DOHH2 (cell line): ENCODE measurements at regions not wholly inside any gene's neighbourhood (a gene's known extent, or its start where the extent isn't known, plus 50 kb on each side); places are given as distances from the start of the nearest gene placed in this dataset.

Source experiments
- H3F3A ChIP-seq: fragments of 200-600 bp; sonication (generic), shearing (Covaris generic); 2 replicates; pipeline ENCODE4 v1.6.0; 2016; ENCODE audit warnings: antibody characterized with exemption, mild to moderate bottlenecking; ENCODE audit not compliant: control insufficient read depth, insufficient read depth
- H3K27ac ChIP-seq: fragments of 200-600 bp; sonication (generic); 2 replicates; pipeline ENCODE4 v1.5.1; 2014; ENCODE audit warnings: low read depth, mild to moderate bottlenecking, low read length, moderate library complexity
- H3K27me3 ChIP-seq: fragments of 200-600 bp; sonication (generic); 2 replicates; pipeline ENCODE4 v1.6.1; 2014; ENCODE audit warnings: mild to moderate bottlenecking, low read length, mixed read lengths; ENCODE audit not compliant: control insufficient read depth
- H3K36me3 ChIP-seq: fragments of 200-600 bp; sonication (generic); 2 replicates; pipeline ENCODE4 v1.6.1; 2014; ENCODE audit warnings: mild to moderate bottlenecking, low read length, moderate library complexity, mixed read lengths; ENCODE audit not compliant: control insufficient read depth
- H3K4me1 ChIP-seq: fragments of 200-600 bp; sonication (generic); 2 replicates; pipeline ENCODE4 v1.6.1; 2014; ENCODE audit warnings: mild to moderate bottlenecking, low read length, mixed read lengths; ENCODE audit not compliant: control insufficient read depth
- H3K4me2 ChIP-seq: fragments of 200-600 bp; sonication (generic); 2 replicates; pipeline ENCODE4 v1.6.0; 2014; ENCODE audit warnings: mild to moderate bottlenecking, low read length, moderate library complexity
- H3K4me3 ChIP-seq: fragments of 200-600 bp; sonication (generic); 2 replicates; pipeline ENCODE4 v1.5.1; 2014; ENCODE audit warnings: mild to moderate bottlenecking, low read length, mixed read lengths
- H3K79me2 ChIP-seq: fragments of 200-600 bp; sonication (generic); 2 replicates; pipeline ENCODE4 v1.6.1; 2014; ENCODE audit warnings: mild to moderate bottlenecking, low read length, mixed read lengths; ENCODE audit not compliant: control insufficient read depth
- H3K9me2 ChIP-seq: fragments of 200-600 bp; sonication (generic); replicated peaks from 2 replicates; pipeline ENCODE4 v1.6.1; 2014; ENCODE audit warnings: mild to moderate bottlenecking, low read length, mixed read lengths; ENCODE audit not compliant: control insufficient read depth
- H3K9me3 ChIP-seq: fragments of 200-600 bp; sonication (generic); 2 replicates; pipeline ENCODE4 v1.6.1; 2014; ENCODE audit warnings: antibody characterized with exemption, low read length, mixed read lengths; ENCODE audit not compliant: control insufficient read depth, insufficient read depth
- H4K20me1 ChIP-seq: fragments of 200-600 bp; sonication (generic); 2 replicates; pipeline ENCODE4 v1.6.0; 2014; ENCODE audit warnings: low read depth, mild to moderate bottlenecking, antibody characterized with exemption, low read length, moderate library complexity; ENCODE audit not compliant: control insufficient read depth, insufficient read depth
- EZH2phosphoT487 ChIP-seq: fragments of 200-600 bp; sonication (generic); IDR thresholded peaks from 2 replicates; pipeline ENCODE4 v1.6.1; 2017; ENCODE audit warnings: borderline replicate concordance, mild to moderate bottlenecking, antibody characterized with exemption, low read length, moderate library complexity, mixed read lengths
- TF ChIP-seq, protein P1 (sequence below): fragments of 200-600 bp; sonication (generic); IDR thresholded peaks from one replicate; pipeline ENCODE4 v1.5.1; 2014; ENCODE audit warnings: antibody characterized with exemption, mild to moderate bottlenecking, low read depth, low read length; ENCODE audit not compliant: poor library complexity, severe bottlenecking

GRCh38 chr7:106402898-106403297 is 118.1 kb upstream of the NAMPT start:
- no peaks in the 10 kb centered on the region for H3K9me2 ChIP-seq
- H3K9me3 ChIP-seq = no peaks in the 10 kb centered on the region
- H4K20me1 ChIP-seq = no peaks in the 10 kb centered on the region
- H3K4me3 ChIP-seq = no peak overlapping the region
- peaks cover 25% of the 10 kb centered on the region for H3K27me3 ChIP-seq
- no peaks in the 10 kb centered on the region for H3K4me1 ChIP-seq
- no peaks in the 10 kb centered on the region for H3F3A ChIP-seq
- H3K79me2 ChIP-seq = no peaks in the 10 kb centered on the region
- H3K36me3 ChIP-seq = no peaks in the 10 kb centered on the region
- H3K4me2 ChIP-seq = no peak overlapping the region
- H3K27ac ChIP-seq = no peak overlapping the region
- TF ChIP-seq, protein P1, sequence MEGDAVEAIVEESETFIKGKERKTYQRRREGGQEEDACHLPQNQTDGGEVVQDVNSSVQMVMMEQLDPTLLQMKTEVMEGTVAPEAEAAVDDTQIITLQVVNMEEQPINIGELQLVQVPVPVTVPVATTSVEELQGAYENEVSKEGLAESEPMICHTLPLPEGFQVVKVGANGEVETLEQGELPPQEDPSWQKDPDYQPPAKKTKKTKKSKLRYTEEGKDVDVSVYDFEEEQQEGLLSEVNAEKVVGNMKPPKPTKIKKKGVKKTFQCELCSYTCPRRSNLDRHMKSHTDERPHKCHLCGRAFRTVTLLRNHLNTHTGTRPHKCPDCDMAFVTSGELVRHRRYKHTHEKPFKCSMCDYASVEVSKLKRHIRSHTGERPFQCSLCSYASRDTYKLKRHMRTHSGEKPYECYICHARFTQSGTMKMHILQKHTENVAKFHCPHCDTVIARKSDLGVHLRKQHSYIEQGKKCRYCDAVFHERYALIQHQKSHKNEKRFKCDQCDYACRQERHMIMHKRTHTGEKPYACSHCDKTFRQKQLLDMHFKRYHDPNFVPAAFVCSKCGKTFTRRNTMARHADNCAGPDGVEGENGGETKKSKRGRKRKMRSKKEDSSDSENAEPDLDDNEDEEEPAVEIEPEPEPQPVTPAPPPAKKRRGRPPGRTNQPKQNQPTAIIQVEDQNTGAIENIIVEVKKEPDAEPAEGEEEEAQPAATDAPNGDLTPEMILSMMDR = no peak
- no peak for TF ChIP-seq EZH2phosphoT487

- H3F3A ChIP-seq = no peaks in the 10 kb centered on the region
- H3K79me2 ChIP-seq = no peaks in the 10 kb centered on the region
- no peak overlapping the region for H3K4me2 ChIP-seq
- no peak overlapping the region for H3K27ac ChIP-seq
- no peaks in the 10 kb centered on the region for H4K20me1 ChIP-seq
- H3K4me3 ChIP-seq = no peak overlapping the region
- TF ChIP-seq EZH2phosphoT487 = no peak
- TF ChIP-seq, protein P1 = no peak
- H3K36me3 ChIP-seq = no peaks in the 10 kb centered on the region
- peaks cover 32% of the 10 kb centered on the region for H3K27me3 ChIP-seq
- H3K9me2 ChIP-seq = no peaks in the 10 kb centered on the region
- no peaks in the 10 kb centered on the region for H3K9me3 ChIP-seq
- no peaks in the 10 kb centered on the region for H3K4me1 ChIP-seq
Observed at GRCh38 chr7:106400923-106401322, 116.1 kb upstream of the NAMPT start.

- no peak overlapping the region for H3K4me2 ChIP-seq
- H3K27ac ChIP-seq = no peak overlapping the region
- no peaks in the 10 kb centered on the region for H4K20me1 ChIP-seq
- H3K27me3 ChIP-seq = peaks cover 29% of the 10 kb centered on the region
- H3F3A ChIP-seq = no peaks in the 10 kb centered on the region
- TF ChIP-seq, protein P1 = no peak
- no peak for TF ChIP-seq EZH2phosphoT487
- no peaks in the 10 kb centered on the region for H3K9me2 ChIP-seq
- no peaks in the 10 kb centered on the region for H3K79me2 ChIP-seq
- no peaks in the 10 kb centered on the region for H3K4me1 ChIP-seq
- no peaks in the 10 kb centered on the region for H3K9me3 ChIP-seq
- no peaks in the 10 kb centered on the region for H3K36me3 ChIP-seq
- no peak overlapping the region for H3K4me3 ChIP-seq
Observed at GRCh38 chr7:106398786-106399185, 114.0 kb upstream of the NAMPT start.

GRCh38 chr7:106397994-106398393 is 113.2 kb upstream of the NAMPT start:
- no peaks in the 10 kb centered on the region for H3K9me3 ChIP-seq
- no peak overlapping the region for H3K4me2 ChIP-seq
- peaks cover 24% of the 10 kb centered on the region for H3K27me3 ChIP-seq
- no peaks in the 10 kb centered on the region for H3K4me1 ChIP-seq
- no peak for TF ChIP-seq EZH2phosphoT487
- TF ChIP-seq, protein P1 = no peak
- H3K36me3 ChIP-seq = no peaks in the 10 kb centered on the region
- H4K20me1 ChIP-seq = no peaks in the 10 kb centered on the region
- no peak overlapping the region for H3K4me3 ChIP-seq
- no peaks in the 10 kb centered on the region for H3K9me2 ChIP-seq
- H3K79me2 ChIP-seq = no peaks in the 10 kb centered on the region
- H3K27ac ChIP-seq = no peak overlapping the region
- no peaks in the 10 kb centered on the region for H3F3A ChIP-seq
